NCI-H526 (cell line): ENCODE measurements at regions not wholly inside any gene's neighbourhood (a gene's known extent, or its start where the extent isn't known, plus 50 kb on each side); places are given as distances from the start of the nearest gene placed in this dataset.
"Not testable (repeated sequence)": the region's sequence is repeated elsewhere in the genome, so short reads cannot be mapped to it uniquely, and the experiment has no call there.

ENCODE experiments used
- DNase-seq, 2 experiments: peaks; one replicate each; lab custom pipeline; 2025; lab: John Stamatoyannopoulos, UW

- no peak for DNase-seq
These were observed 543.2 kb upstream of the SGO1 start for GRCh38 chr3:20729185-20729584.

- no peak for DNase-seq
These were observed 540.8 kb upstream of the SGO1 start for GRCh38 chr3:20726786-20727185.

- no peak for DNase-seq
These were observed 538.2 kb upstream of the SGO1 start for GRCh38 chr3:20724241-20724640.

- not testable (repeated sequence) for DNase-seq
These were observed 530.4 kb upstream of the SGO1 start for GRCh38 chr3:20716425-20716824.

- no peak for DNase-seq
These were observed 515.6 kb upstream of the SGO1 start for GRCh38 chr3:20701641-20702040.

- DNase-seq: no peak
These were observed 514.7 kb upstream of the SGO1 start for GRCh38 chr3:20700714-20701113.

GRCh38 chr3:20698896-20699295 is 512.9 kb upstream of the SGO1 start:
- DNase-seq: no peak

- DNase-seq: no peak
These were observed 510.6 kb upstream of the SGO1 start for GRCh38 chr3:20696388-20697150.

GRCh38 chr3:20692675-20693074 is 506.7 kb upstream of the SGO1 start:
- DNase-seq: no peak

- no peak for DNase-seq
These were observed 497.9 kb upstream of the SGO1 start for GRCh38 chr3:20683910-20684309.

- peak; percentile 33 to 53 for DNase-seq
These were observed 496.6 kb upstream of the SGO1 start for GRCh38 chr3:20682573-20682972.

GRCh38 chr3:20680990-20681628 is 495.1 kb upstream of the SGO1 start:
- no peak for DNase-seq

- no peak for DNase-seq
These were observed 487.9 kb upstream of the SGO1 start for GRCh38 chr3:20673866-20674265.

- DNase-seq: no peak
These were observed 483.7 kb upstream of the SGO1 start for GRCh38 chr3:20669675-20670074.

- no peak for DNase-seq
These were observed 483.2 kb upstream of the SGO1 start for GRCh38 chr3:20669184-20669583.

GRCh38 chr3:20668411-20668810 is 482.4 kb upstream of the SGO1 start:
- DNase-seq: peak in 1 of 2 experiments; percentile 18

GRCh38 chr3:20666091-20666490 is 480.1 kb upstream of the SGO1 start:
- no peak for DNase-seq

- DNase-seq: no peak
These were observed 472.5 kb upstream of the SGO1 start for GRCh38 chr3:20658491-20658890.

- no peak for DNase-seq
These were observed 471.6 kb upstream of the SGO1 start for GRCh38 chr3:20657560-20657959.

- DNase-seq: no peak
These were observed 466.4 kb upstream of the SGO1 start for GRCh38 chr3:20652231-20652986.

- no peak for DNase-seq
These were observed 462.9 kb upstream of the SGO1 start for GRCh38 chr3:20648921-20649381.

- no peak for DNase-seq
These were observed 462.3 kb upstream of the SGO1 start for GRCh38 chr3:20648294-20648693.

- DNase-seq: no peak
These were observed 460.4 kb upstream of the SGO1 start for GRCh38 chr3:20646425-20646824.
